CD4-positive, alpha-beta T cell treated with Interferon alpha-2 for 1 hour (primary cell): ENCODE measurements at regions not wholly inside any gene's neighbourhood (a gene's known extent, or its start where the extent isn't known, plus 50 kb on each side); places are given as distances from the start of the nearest gene placed in this dataset.

Source experiments
- DNase-seq, 2 donors: peaks; one replicate each; pipeline ENCODE4 v3.0.0-alpha.2; 2020 to 2022

- no peak for DNase-seq
Observed at GRCh38 chr14:95381726-95382125, 62.0 kb upstream of the CLMN start.

GRCh38 chr14:95380350-95381042 lies 60.8 kb upstream of the CLMN start:
- no peak for DNase-seq

- DNase-seq: no peak
Observed at GRCh38 chr14:95379634-95380033, 59.9 kb upstream of the CLMN start.

GRCh38 chr14:95375539-95376109 lies 55.9 kb upstream of the CLMN start:
- DNase-seq: no peak

GRCh38 chr14:95374239-95374997 lies 54.7 kb upstream of the CLMN start:
- no peak for DNase-seq

- no peak for DNase-seq
Observed at GRCh38 chr14:95370076-95370475, 50.4 kb upstream of the CLMN start.
